ENCODE measurements at regions not wholly inside any gene's neighbourhood (a gene's known extent, or its start where the extent isn't known, plus 50 kb on each side); places are given as distances from the start of the nearest gene placed in this dataset.

- BruUV-seq (replicated peaks), result no TSS peak
- H3K4me2 ChIP-seq (ENCODE audit: insufficient read depth, low read length), result peak overlapping the region; percentile 81
- H3K9me1 ChIP-seq (ENCODE audit: control insufficient read depth, insufficient read depth, low read length), result no peaks in the 10 kb centered on the region
- peaks cover 12 to 28% of the 10 kb centered on the region in 2 experiments; a peak in 4 of 5 replicates for H3K4me1 ChIP-seq (replicated peaks in 1 of 2; ENCODE audit: control insufficient read depth in 2 of 2, insufficient read depth in 2 of 2, low read length in 2 of 2)
- in situ Hi-C loops (cut with MboI) (loop anchor here (5.0 kb wide), 1 partner anchor 69 kb away; no protein-coding TSS in a partner anchor), intact Hi-C loops (cut with micrococcal nuclease) (loop anchor here (2.0 to 5.0 kb wide), 2 partner anchors 72 to 161 kb away; partner anchors contain the start of gene ADTRP)
- H3K4me3 ChIP-seq, result peak overlapping the region; percentile 23; the same call in 1 of the 2 replicates
- peak; percentile 98 for FAIRE-seq
- peak overlapping the region; percentile 67 to 82; a peak in 3 of 4 replicates for H3K9ac ChIP-seq (ENCODE audit: insufficient read depth in 1 of 2, low read depth in 2 of 2, low read length in 2 of 2)
- H3K27ac ChIP-seq (ENCODE audit: extremely low read depth, low read depth, low read length), result peak overlapping the region; percentile 79
- H3K79me2 ChIP-seq (ENCODE audit: control insufficient read depth, insufficient read depth, low read length), result no peaks in the 10 kb centered on the region
- peak; percentile 90 to 99 (median 92) for DNase-seq (ENCODE audit: extremely low read depth in 1 of 4, low spot score in 3 of 4)
- ChIA-PET POLR2A (interaction anchor here (0.5 to 1.6 kb wide), 3 partner anchors 9 to 17 kb away, joined by 3 to 5 read pairs (median 4); no protein-coding TSS in a partner anchor), CTCF (ENCODE audit: low intra/inter-chr PET ratio) (no interaction called here)
- peaks cover 24% of the 10 kb centered on the region for H3K9me3 ChIP-seq (replicated peaks; ENCODE audit: control insufficient read depth, insufficient read depth, low read depth, low read length)
- under 1% methylated on average over 8 of the region's 8 CpGs for WGBS (ENCODE audit: insufficient coverage, low coverage, missing lambda C conversion rate)
- H2AFZ ChIP-seq (ENCODE audit: low read depth, low read length), result peak overlapping the region; percentile 81
- no peaks in the 10 kb centered on the region for H4K20me1 ChIP-seq (replicated peaks; ENCODE audit: control insufficient read depth, insufficient read depth, low read length)
- 0 out of 3 replicates have a peak, but pooled peaks cover 5% of the 10 kb centered on the region for H3K36me3 ChIP-seq (ENCODE audit: control insufficient read depth, insufficient read depth, low read length)
- ATAC-seq, result peak; percentile 93
- H3K27me3 ChIP-seq (ENCODE audit: control insufficient read depth in 2 of 2, insufficient read depth in 2 of 2, low read length in 2 of 2), result no peaks in the 10 kb centered on the region
- TF ChIP-seq ZNF318 (IDR thresholded peaks at IDR 0.05; ENCODE audit: borderline replicate concordance in 1 of 2, low read depth in 1 of 2) (peak in 1 of 2 experiments; percentile 37; a peak in 1 of 4 replicates), MAFG (tag; conservative IDR thresholded peaks at IDR 0.05) (no peak), ZNF253 (CRISPR knock-in tag; conservative IDR thresholded peaks at IDR 0.05) (no peak), CHD2 (IDR thresholded peaks at IDR 0.05; ENCODE audit: low read depth, low read length) (0 out of 2 replicates have a peak, but pooled peaks have one; percentile 56), NONO (IDR thresholded peaks at IDR 0.05; ENCODE audit: low read depth in 2 of 2, low read length in 1 of 2) (peak in 1 of 2 experiments; percentile 87; a peak in 2 of 4 replicates), SETDB1 (IDR thresholded peaks at IDR 0.05; ENCODE audit: low read length) (no peak), CSDE1 (IDR thresholded peaks at IDR 0.05) (no peak), ZNF324 (CRISPR knock-in tag; IDR thresholded peaks at IDR 0.05) (peak; percentile 55; the same call in 1 of the 2 replicates), LCOR (CRISPR knock-in tag; IDR thresholded peaks at IDR 0.05) (peak; percentile 94), DPF2 (IDR thresholded peaks at IDR 0.05) (peak; percentile 99), ZNF639 (CRISPR knock-in tag; conservative IDR thresholded peaks at IDR 0.05 in 1 of 2, IDR thresholded peaks at IDR 0.05 in 1 of 2) (peak in 1 of 2 experiments; percentile 90; a peak in 2 of 4 replicates), CREB1 (IDR thresholded peaks at IDR 0.05) (peak; percentile 69), CREB1 (CRISPR knock-in tag; IDR thresholded peaks at IDR 0.05) (no peak)
These were observed 73.7 kb upstream of the HIVEP1 start for GRCh38 chr6:11938285-11938890.

Measured in K562 (cell line).